Neural cell (in vitro differentiated cells): ENCODE measurements at regions not wholly inside any gene's neighbourhood (a gene's known extent, or its start where the extent isn't known, plus 50 kb on each side); places are given as distances from the start of the nearest gene placed in this dataset.

Experiments
- H2AFZ ChIP-seq: fragments of 200-600, 300-800 bp; sonication (generic), shearing (Covaris generic); 2 replicates; pipeline ENCODE4 v1.6.0; 2014; ENCODE audit warnings: low read depth, mild to moderate bottlenecking, antibody characterized with exemption, low read length, moderate library complexity
- H3F3A ChIP-seq: fragments of 200-600 bp; shearing (Covaris generic); 2 replicates; pipeline ENCODE4 v1.6.1; 2016; ENCODE audit warnings: mild to moderate bottlenecking, moderate library complexity, mixed read lengths, antibody characterized with exemption, low read length; ENCODE audit not compliant: insufficient read depth, poor library complexity, severe bottlenecking
- H3K27ac ChIP-seq: fragments of 200-600, 300-800 bp; sonication (generic), shearing (Covaris generic); 2 replicates; pipeline ENCODE4 v1.5.1; 2014; ENCODE audit warnings: mild to moderate bottlenecking, low read length, moderate library complexity
- H3K27me3 ChIP-seq: fragments of 300-800, 200-600 bp; sonication (generic), shearing (Covaris generic); 2 replicates; pipeline ENCODE4 v1.6.0; 2014; ENCODE audit warnings: mild to moderate bottlenecking, low read depth, low read length, moderate library complexity; ENCODE audit not compliant: insufficient read depth
- H3K36me3 ChIP-seq: fragments of 300-800, 200-600 bp; sonication (generic), shearing (Covaris generic); 2 replicates; pipeline ENCODE4 v1.5.1; 2014; ENCODE audit warnings: mild to moderate bottlenecking, antibody characterized with exemption, low read length, moderate library complexity; ENCODE audit not compliant: insufficient read depth
- H3K4me2 ChIP-seq: fragments of 300-800, 200-600 bp; sonication (generic), shearing (Covaris generic); 2 replicates; pipeline ENCODE4 v1.6.0; 2014; ENCODE audit warnings: mild to moderate bottlenecking, low read length
- H3K4me3 ChIP-seq: fragments of 300-800, 200-600 bp; sonication (generic), shearing (Covaris generic); 2 replicates; pipeline ENCODE4 v1.5.1; 2014; ENCODE audit warnings: mild to moderate bottlenecking, low read length, moderate library complexity
- H3K79me2 ChIP-seq: fragments of 200-600 bp; shearing (Covaris generic); replicated peaks from 2 replicates; pipeline ENCODE4 v1.6.0; 2014; ENCODE audit warnings: mild to moderate bottlenecking, low read length, moderate library complexity; ENCODE audit not compliant: insufficient read depth
- H3K9ac ChIP-seq: fragments of 300-800, 200-600 bp; sonication (generic), shearing (Covaris generic); 2 replicates; pipeline ENCODE4 v1.6.1; 2016; ENCODE audit warnings: mild to moderate bottlenecking, low read length, mixed read lengths
- H3K9me2 ChIP-seq: fragments of 200-600 bp; shearing (Covaris generic); 2 replicates; pipeline ENCODE4 v1.6.1; 2016; ENCODE audit warnings: mild to moderate bottlenecking, low read length, mixed read lengths; ENCODE audit not compliant: insufficient read depth
- H3K9me3 ChIP-seq: fragments of 200-600, 300-800 bp; sonication (generic), shearing (Covaris generic); 2 replicates; pipeline ENCODE4 v1.6.1; 2016; ENCODE audit warnings: mild to moderate bottlenecking, mixed run types, low read length, moderate library complexity, mixed read lengths
- H4K20me1 ChIP-seq: fragments of 200-600 bp; shearing (Covaris generic); 2 replicates; pipeline ENCODE4 v1.6.1; 2016; ENCODE audit warnings: mild to moderate bottlenecking, mixed run types; ENCODE audit not compliant: insufficient read depth
- EP300 ChIP-seq: fragments of 450-650 bp; conservative IDR thresholded peaks from 2 replicates; pipeline ENCODE4 v1.6.1; 2014; ENCODE audit warnings: antibody characterized with exemption, mild to moderate bottlenecking, moderate library complexity; ENCODE audit not compliant: poor library complexity, severe bottlenecking
- EZH2 ChIP-seq: fragments of 200-600, 300-800 bp; shearing (Covaris generic), sonication (generic); IDR thresholded peaks from 2 replicates; pipeline ENCODE4 v1.6.1; 2014; ENCODE audit warnings: antibody characterized with exemption, low read length, borderline replicate concordance, mild to moderate bottlenecking; ENCODE audit not compliant: insufficient read depth, poor library complexity, severe bottlenecking
- MXI1 ChIP-seq: fragments of 450-650 bp; conservative IDR thresholded peaks from 2 replicates; pipeline ENCODE4 v1.6.1; 2014; ENCODE audit warnings: antibody characterized with exemption, mild to moderate bottlenecking; ENCODE audit not compliant: poor library complexity, severe bottlenecking
- POLR2AphosphoS5 ChIP-seq: IDR thresholded peaks from 2 replicates; pipeline ENCODE4 v1.6.1; 2012
- RAD21 ChIP-seq: fragments of 450-650 bp; conservative IDR thresholded peaks from 2 replicates; pipeline ENCODE4 v1.6.1; 2014; ENCODE audit warnings: antibody characterized with exemption, mild to moderate bottlenecking, moderate library complexity
- SMC3 ChIP-seq: fragments of 450-650 bp; conservative IDR thresholded peaks from 2 replicates; pipeline ENCODE4 v1.6.1; 2014; ENCODE audit warnings: antibody characterized with exemption, mild to moderate bottlenecking, moderate library complexity; ENCODE audit not compliant: poor library complexity
- TAF1 ChIP-seq: IDR thresholded peaks from 2 replicates; pipeline ENCODE4 v1.6.1; 2012; ENCODE audit warnings: low read depth
- TF ChIP-seq, protein P1 (sequence below): fragments of 450-650 bp; IDR thresholded peaks from 2 replicates; pipeline ENCODE4 v1.5.1; 2014; ENCODE audit warnings: antibody characterized with exemption, mild to moderate bottlenecking, moderate library complexity; ENCODE audit not compliant: poor library complexity, severe bottlenecking
- TF ChIP-seq, protein P2 (sequence below): IDR thresholded peaks from 2 replicates; pipeline ENCODE4 v1.6.1; 2012; ENCODE audit warnings: borderline replicate concordance

DNA sequence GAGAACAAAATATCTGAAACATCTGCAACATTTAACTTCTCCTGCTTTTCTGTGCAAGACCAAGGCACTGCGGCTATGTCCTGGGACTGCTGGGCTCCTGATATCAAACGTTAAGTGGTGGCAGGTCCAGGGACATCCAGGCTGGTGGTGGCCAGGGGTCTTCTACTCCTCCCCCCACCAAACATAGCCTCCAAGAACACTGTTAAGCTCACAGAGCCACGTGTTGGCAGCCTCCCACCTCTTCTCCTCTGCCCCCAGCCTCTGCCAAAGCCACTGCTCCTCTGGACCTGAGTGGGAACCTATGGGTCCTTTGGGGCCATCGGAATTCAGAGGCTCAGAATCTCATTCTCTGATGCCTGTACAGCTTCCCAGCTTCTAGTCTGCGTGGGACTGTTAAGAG is 325.7 kb downstream of the ARRDC4 start:
- Histone ChIP-seq H3K4me3 (no peak overlapping the region), H3K9me2 (no peaks in the 10 kb centered on the region), H3K9me3 (no peaks in the 10 kb centered on the region), H3F3A (no peaks in the 10 kb centered on the region), H3K4me2 (no peak overlapping the region), H4K20me1 (no peaks in the 10 kb centered on the region), H3K36me3 (no peaks in the 10 kb centered on the region), H3K27me3 (no peaks in the 10 kb centered on the region), H3K9ac (no peak overlapping the region), H3K27ac (no peak overlapping the region), H3K79me2 (no peaks in the 10 kb centered on the region), H2AFZ (no peak overlapping the region)
- TF ChIP-seq MXI1 (no peak), TAF1 (no peak), POLR2AphosphoS5 (no peak), EZH2 (no peak), RAD21 (no peak), SMC3 (no peak), EP300 (no peak)
- TF ChIP-seq, protein P1, sequence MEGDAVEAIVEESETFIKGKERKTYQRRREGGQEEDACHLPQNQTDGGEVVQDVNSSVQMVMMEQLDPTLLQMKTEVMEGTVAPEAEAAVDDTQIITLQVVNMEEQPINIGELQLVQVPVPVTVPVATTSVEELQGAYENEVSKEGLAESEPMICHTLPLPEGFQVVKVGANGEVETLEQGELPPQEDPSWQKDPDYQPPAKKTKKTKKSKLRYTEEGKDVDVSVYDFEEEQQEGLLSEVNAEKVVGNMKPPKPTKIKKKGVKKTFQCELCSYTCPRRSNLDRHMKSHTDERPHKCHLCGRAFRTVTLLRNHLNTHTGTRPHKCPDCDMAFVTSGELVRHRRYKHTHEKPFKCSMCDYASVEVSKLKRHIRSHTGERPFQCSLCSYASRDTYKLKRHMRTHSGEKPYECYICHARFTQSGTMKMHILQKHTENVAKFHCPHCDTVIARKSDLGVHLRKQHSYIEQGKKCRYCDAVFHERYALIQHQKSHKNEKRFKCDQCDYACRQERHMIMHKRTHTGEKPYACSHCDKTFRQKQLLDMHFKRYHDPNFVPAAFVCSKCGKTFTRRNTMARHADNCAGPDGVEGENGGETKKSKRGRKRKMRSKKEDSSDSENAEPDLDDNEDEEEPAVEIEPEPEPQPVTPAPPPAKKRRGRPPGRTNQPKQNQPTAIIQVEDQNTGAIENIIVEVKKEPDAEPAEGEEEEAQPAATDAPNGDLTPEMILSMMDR, result no peak
- TF ChIP-seq, protein P2, sequence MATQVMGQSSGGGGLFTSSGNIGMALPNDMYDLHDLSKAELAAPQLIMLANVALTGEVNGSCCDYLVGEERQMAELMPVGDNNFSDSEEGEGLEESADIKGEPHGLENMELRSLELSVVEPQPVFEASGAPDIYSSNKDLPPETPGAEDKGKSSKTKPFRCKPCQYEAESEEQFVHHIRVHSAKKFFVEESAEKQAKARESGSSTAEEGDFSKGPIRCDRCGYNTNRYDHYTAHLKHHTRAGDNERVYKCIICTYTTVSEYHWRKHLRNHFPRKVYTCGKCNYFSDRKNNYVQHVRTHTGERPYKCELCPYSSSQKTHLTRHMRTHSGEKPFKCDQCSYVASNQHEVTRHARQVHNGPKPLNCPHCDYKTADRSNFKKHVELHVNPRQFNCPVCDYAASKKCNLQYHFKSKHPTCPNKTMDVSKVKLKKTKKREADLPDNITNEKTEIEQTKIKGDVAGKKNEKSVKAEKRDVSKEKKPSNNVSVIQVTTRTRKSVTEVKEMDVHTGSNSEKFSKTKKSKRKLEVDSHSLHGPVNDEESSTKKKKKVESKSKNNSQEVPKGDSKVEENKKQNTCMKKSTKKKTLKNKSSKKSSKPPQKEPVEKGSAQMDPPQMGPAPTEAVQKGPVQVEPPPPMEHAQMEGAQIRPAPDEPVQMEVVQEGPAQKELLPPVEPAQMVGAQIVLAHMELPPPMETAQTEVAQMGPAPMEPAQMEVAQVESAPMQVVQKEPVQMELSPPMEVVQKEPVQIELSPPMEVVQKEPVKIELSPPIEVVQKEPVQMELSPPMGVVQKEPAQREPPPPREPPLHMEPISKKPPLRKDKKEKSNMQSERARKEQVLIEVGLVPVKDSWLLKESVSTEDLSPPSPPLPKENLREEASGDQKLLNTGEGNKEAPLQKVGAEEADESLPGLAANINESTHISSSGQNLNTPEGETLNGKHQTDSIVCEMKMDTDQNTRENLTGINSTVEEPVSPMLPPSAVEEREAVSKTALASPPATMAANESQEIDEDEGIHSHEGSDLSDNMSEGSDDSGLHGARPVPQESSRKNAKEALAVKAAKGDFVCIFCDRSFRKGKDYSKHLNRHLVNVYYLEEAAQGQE, result no peak

DNA sequence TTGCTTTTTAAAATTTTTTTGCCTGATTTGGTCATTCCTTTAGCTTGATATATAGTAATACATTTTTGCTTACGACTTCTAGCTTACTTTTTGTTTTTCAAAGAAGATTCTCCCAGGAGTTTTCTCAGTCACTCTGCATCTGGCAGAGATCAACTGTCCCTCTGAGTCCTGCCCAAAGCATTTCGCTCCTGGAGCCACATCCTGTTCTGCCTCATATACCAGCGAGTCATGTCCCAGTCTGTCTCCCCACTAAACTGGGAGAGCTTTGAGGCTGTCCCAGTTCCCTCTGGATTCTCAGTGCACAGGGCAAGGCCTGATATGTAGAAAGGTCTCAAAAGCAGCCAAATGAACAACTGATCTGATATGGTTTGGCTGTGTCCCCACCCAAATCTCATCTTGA is 326.3 kb downstream of the ARRDC4 start:
- no peak overlapping the region for H3K9ac ChIP-seq
- H4K20me1 ChIP-seq, result no peaks in the 10 kb centered on the region
- no peak overlapping the region for H3K4me3 ChIP-seq
- H3K4me2 ChIP-seq, result no peak overlapping the region
- no peak for TF ChIP-seq RAD21
- TF ChIP-seq EZH2, result no peak
- no peak for TF ChIP-seq TAF1
- TF ChIP-seq, protein P1, result no peak
- no peak for TF ChIP-seq MXI1
- TF ChIP-seq SMC3, result no peak
- no peak for TF ChIP-seq POLR2AphosphoS5
- no peak overlapping the region for H3K27ac ChIP-seq
- H3K27me3 ChIP-seq, result peaks cover 5% of the 10 kb centered on the region
- H3F3A ChIP-seq, result no peaks in the 10 kb centered on the region
- no peaks in the 10 kb centered on the region for H3K79me2 ChIP-seq
- no peaks in the 10 kb centered on the region for H3K9me2 ChIP-seq
- no peak overlapping the region for H2AFZ ChIP-seq
- no peaks in the 10 kb centered on the region for H3K36me3 ChIP-seq
- H3K9me3 ChIP-seq, result no peaks in the 10 kb centered on the region
